ENCODE measurements at regions not wholly inside any gene's neighbourhood (a gene's known extent, or its start where the extent isn't known, plus 50 kb on each side); places are given as distances from the start of the nearest gene placed in this dataset.

- Mint-ChIP-seq H3K4me1 (ENCODE audit: low read depth) (peaks cover 9% of the 10 kb centered on the region), H3K27ac (ENCODE audit: unreplicated experiment) (no peak overlapping the region), H3K9me3 (ENCODE audit: low read depth) (peaks cover under 1% of the 10 kb centered on the region), H3K4me3 (ENCODE audit: unreplicated experiment) (no peak overlapping the region), H3K36me3 (ENCODE audit: low read depth) (no peaks in the 10 kb centered on the region), H3K27me3 (ENCODE audit: low read depth) (peaks cover 20% of the 10 kb centered on the region)
- TF ChIP-seq CTCF (IDR thresholded peaks at IDR 0.05): no peak
- no peak for DNase-seq (ENCODE audit: low spot score)
Observed at GRCh38 chr2:239469106-239469960, 68.5 kb upstream of the HDAC4 start.

GRCh38 chr2:239468491-239469105, 67.8 kb upstream of the HDAC4 start:
- TF ChIP-seq CTCF (IDR thresholded peaks at IDR 0.05): no peak
- no peak for DNase-seq (ENCODE audit: low spot score)
- Mint-ChIP-seq H3K27me3 (ENCODE audit: low read depth) (peaks cover 15% of the 10 kb centered on the region), H3K27ac (ENCODE audit: unreplicated experiment) (no peak overlapping the region), H3K9me3 (ENCODE audit: low read depth) (no peaks in the 10 kb centered on the region), H3K4me3 (ENCODE audit: unreplicated experiment) (no peak overlapping the region), H3K36me3 (ENCODE audit: low read depth) (no peaks in the 10 kb centered on the region), H3K4me1 (ENCODE audit: low read depth) (peaks cover 11% of the 10 kb centered on the region)

GRCh38 chr2:239467956-239468490, 67.2 kb upstream of the HDAC4 start:
- Mint-ChIP-seq H3K4me1 (ENCODE audit: low read depth) (peaks cover 15% of the 10 kb centered on the region), H3K27ac (ENCODE audit: unreplicated experiment) (no peak overlapping the region), H3K27me3 (ENCODE audit: low read depth) (peaks cover 9% of the 10 kb centered on the region), H3K4me3 (ENCODE audit: unreplicated experiment) (no peak overlapping the region), H3K9me3 (ENCODE audit: low read depth) (no peaks in the 10 kb centered on the region), H3K36me3 (ENCODE audit: low read depth) (no peaks in the 10 kb centered on the region)
- no peak for DNase-seq (ENCODE audit: low spot score)
- TF ChIP-seq CTCF (IDR thresholded peaks at IDR 0.05): no peak

GRCh38 chr2:239467281-239467955, 66.6 kb upstream of the HDAC4 start:
- Mint-ChIP-seq H3K4me3 (ENCODE audit: unreplicated experiment) (no peak overlapping the region), H3K9me3 (ENCODE audit: low read depth) (no peaks in the 10 kb centered on the region), H3K27ac (ENCODE audit: unreplicated experiment) (no peak overlapping the region), H3K27me3 (ENCODE audit: low read depth) (peaks cover 4% of the 10 kb centered on the region), H3K4me1 (ENCODE audit: low read depth) (peaks cover 15% of the 10 kb centered on the region), H3K36me3 (ENCODE audit: low read depth) (no peaks in the 10 kb centered on the region)
- DNase-seq (ENCODE audit: low spot score): no peak
- no peak for TF ChIP-seq CTCF (IDR thresholded peaks at IDR 0.05)

- H3K4me3 Mint-ChIP-seq (ENCODE audit: unreplicated experiment): no peak overlapping the region
- no peaks in the 10 kb centered on the region for H3K9me3 Mint-ChIP-seq (ENCODE audit: low read depth)
- no peak overlapping the region for H3K27ac Mint-ChIP-seq (ENCODE audit: unreplicated experiment)
- no peak for DNase-seq (ENCODE audit: low spot score)
- TF ChIP-seq CTCF (IDR thresholded peaks at IDR 0.05): no peak
- no peaks in the 10 kb centered on the region for H3K36me3 Mint-ChIP-seq (ENCODE audit: low read depth)
- H3K27me3 Mint-ChIP-seq (ENCODE audit: low read depth): peaks cover 4% of the 10 kb centered on the region
- H3K4me1 Mint-ChIP-seq (ENCODE audit: low read depth): peaks cover 15% of the 10 kb centered on the region
Observed at GRCh38 chr2:239466755-239467271, 66.0 kb upstream of the HDAC4 start.

Measured in chondrocyte (in vitro differentiated cells).